Gastrocnemius medialis (tissue), 4 donors: ENCODE measurements at regions not wholly inside any gene's neighbourhood (a gene's known extent, or its start where the extent isn't known, plus 50 kb on each side); places are given as distances from the start of the nearest gene placed in this dataset.

Experiments
- POLR2A ChIP-seq, 2 donors: fragments of 450-650 bp; IDR thresholded peaks; one replicate each; pipeline ENCODE4 v1.6.1; 2017; ENCODE audit warnings: antibody characterized with exemption in 2 of 2, mild to moderate bottlenecking in 2 of 2, moderate library complexity in 2 of 2
- TF ChIP-seq, protein P1 (sequence below), 5 experiments: fragments of 450-650 bp in 3 of 5; fragments of 200-600 bp in 2 of 5; sonication (generic) in 2 of 5; IDR thresholded peaks in 4 of 5; conservative IDR thresholded peaks in 1 of 5; 1 replicate in 4 of 5; 2 replicates in 1 of 5; pipeline ENCODE4 v1.5.1; 2016 to 2019; ENCODE audit warnings: antibody characterized with exemption in 5 of 5, mild to moderate bottlenecking in 3 of 5, moderate library complexity in 3 of 5

DNA sequence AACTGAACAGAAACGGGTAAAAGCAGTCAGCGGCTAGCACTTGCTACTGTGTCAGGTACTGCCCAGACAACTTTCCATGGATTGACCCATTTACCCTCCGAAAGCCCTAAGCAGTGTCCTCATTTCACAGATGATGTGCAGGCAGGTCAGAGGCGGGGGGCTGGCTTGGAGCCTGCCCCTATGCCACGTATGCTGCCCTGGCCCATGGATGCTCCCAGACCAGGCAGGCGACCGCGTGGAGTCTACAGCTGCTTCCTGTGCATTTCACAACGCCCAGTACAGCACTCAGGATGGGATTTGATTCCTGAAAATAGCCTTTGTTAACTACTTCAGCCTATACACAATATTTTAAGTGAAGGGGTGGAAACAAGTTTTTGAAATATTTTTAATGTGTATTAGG, 202.9 kb downstream of the NXNL2 start:
- TF ChIP-seq, protein P1, sequence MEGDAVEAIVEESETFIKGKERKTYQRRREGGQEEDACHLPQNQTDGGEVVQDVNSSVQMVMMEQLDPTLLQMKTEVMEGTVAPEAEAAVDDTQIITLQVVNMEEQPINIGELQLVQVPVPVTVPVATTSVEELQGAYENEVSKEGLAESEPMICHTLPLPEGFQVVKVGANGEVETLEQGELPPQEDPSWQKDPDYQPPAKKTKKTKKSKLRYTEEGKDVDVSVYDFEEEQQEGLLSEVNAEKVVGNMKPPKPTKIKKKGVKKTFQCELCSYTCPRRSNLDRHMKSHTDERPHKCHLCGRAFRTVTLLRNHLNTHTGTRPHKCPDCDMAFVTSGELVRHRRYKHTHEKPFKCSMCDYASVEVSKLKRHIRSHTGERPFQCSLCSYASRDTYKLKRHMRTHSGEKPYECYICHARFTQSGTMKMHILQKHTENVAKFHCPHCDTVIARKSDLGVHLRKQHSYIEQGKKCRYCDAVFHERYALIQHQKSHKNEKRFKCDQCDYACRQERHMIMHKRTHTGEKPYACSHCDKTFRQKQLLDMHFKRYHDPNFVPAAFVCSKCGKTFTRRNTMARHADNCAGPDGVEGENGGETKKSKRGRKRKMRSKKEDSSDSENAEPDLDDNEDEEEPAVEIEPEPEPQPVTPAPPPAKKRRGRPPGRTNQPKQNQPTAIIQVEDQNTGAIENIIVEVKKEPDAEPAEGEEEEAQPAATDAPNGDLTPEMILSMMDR (IDR thresholded peaks at IDR 0.05 in 4 of 5, conservative IDR thresholded peaks at IDR 0.05 in 1 of 5), result no peak
- no peak for TF ChIP-seq POLR2A (IDR thresholded peaks at IDR 0.05)
